ENCODE measurements at regions not wholly inside any gene's neighbourhood (a gene's known extent, or its start where the extent isn't known, plus 50 kb on each side); places are given as distances from the start of the nearest gene placed in this dataset.

GRCh38 chr9:107103621-107104020 lies 179.5 kb upstream of the RAD23B start:
- H3K4me2 ChIP-seq (ENCODE audit: extremely low read depth, insufficient read depth, low read length), result no peak overlapping the region
- H3K9ac ChIP-seq (ENCODE audit: insufficient read depth, low read length), result no peak overlapping the region
- H3K4me1 ChIP-seq (ENCODE audit: control insufficient read depth, extremely low read depth, insufficient read depth, low read length), result no peaks in the 10 kb centered on the region
- no peak overlapping the region for H2AFZ ChIP-seq (ENCODE audit: low read length)
- H3K36me3 ChIP-seq (ENCODE audit: control insufficient read depth, insufficient read depth, low read length), result no peaks in the 10 kb centered on the region
- no peaks in the 10 kb centered on the region for H4K20me1 ChIP-seq (ENCODE audit: control insufficient read depth, extremely low read depth, insufficient read depth, low read length)
- no peak overlapping the region for H3K4me3 ChIP-seq (replicated peaks in 1 of 4; ENCODE audit: control extremely low read depth in 1 of 4, insufficient read depth in 1 of 4, low read depth in 3 of 4, low read length in 4 of 4)
- no peaks in the 10 kb centered on the region for H3K9me3 ChIP-seq (ENCODE audit: control insufficient read depth, insufficient read depth, low read depth, low read length)
- no peak for DNase-seq (ENCODE audit: low read depth in 2 of 2)
- H3K27me3 ChIP-seq (ENCODE audit: control insufficient read depth, insufficient read depth, low read length), result no peaks in the 10 kb centered on the region
- H3K79me2 ChIP-seq (ENCODE audit: control insufficient read depth, insufficient read depth, low read length), result no peaks in the 10 kb centered on the region
- no peak overlapping the region for H3K27ac ChIP-seq (ENCODE audit: insufficient read depth, low read length)
- TF ChIP-seq EZH2 (IDR thresholded peaks at IDR 0.05; ENCODE audit: low read length, missing control alignments) (no peak), CTCF (conservative IDR thresholded peaks at IDR 0.05 in 1 of 2, IDR thresholded peaks at IDR 0.05 in 1 of 2; ENCODE audit: low read depth in 1 of 2, low read length in 2 of 2) (no peak)

DNA sequence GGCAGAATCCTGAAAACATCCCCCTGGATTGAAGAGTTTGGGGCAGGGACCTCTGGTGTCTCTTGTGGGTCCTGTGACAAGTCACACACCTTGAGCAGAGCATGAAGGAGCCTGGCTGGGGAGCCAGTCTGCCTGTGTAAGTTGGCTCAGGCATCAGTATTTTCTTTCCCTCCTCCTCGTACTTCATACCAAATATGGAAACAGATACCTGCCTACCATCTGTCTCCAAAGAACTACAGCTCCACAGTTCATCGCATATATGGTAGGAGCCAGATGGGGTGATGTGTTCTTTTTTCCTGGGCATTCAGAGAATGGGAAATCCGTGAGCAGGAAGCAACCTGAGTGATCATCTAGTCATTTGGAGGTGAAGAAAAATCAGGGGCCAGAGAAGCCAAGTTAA lies 177.3 kb upstream of the RAD23B start:
- Histone ChIP-seq H3K4me2 (ENCODE audit: extremely low read depth, insufficient read depth, low read length) (no peak overlapping the region), H3K27me3 (ENCODE audit: control insufficient read depth, insufficient read depth, low read length) (no peaks in the 10 kb centered on the region), H3K9ac (ENCODE audit: insufficient read depth, low read length) (no peak overlapping the region), H3K79me2 (ENCODE audit: control insufficient read depth, insufficient read depth, low read length) (no peaks in the 10 kb centered on the region), H4K20me1 (ENCODE audit: control insufficient read depth, extremely low read depth, insufficient read depth, low read length) (no peaks in the 10 kb centered on the region), H2AFZ (ENCODE audit: low read length) (no peak overlapping the region), H3K4me3 (replicated peaks in 1 of 4; ENCODE audit: control extremely low read depth in 1 of 4, insufficient read depth in 1 of 4, low read depth in 3 of 4, low read length in 4 of 4) (no peak overlapping the region), H3K4me1 (ENCODE audit: control insufficient read depth, extremely low read depth, insufficient read depth, low read length) (no peaks in the 10 kb centered on the region), H3K27ac (ENCODE audit: insufficient read depth, low read length) (no peak overlapping the region), H3K36me3 (ENCODE audit: control insufficient read depth, insufficient read depth, low read length) (no peaks in the 10 kb centered on the region), H3K9me3 (ENCODE audit: control insufficient read depth, insufficient read depth, low read depth, low read length) (no peaks in the 10 kb centered on the region)
- no peak for DNase-seq (ENCODE audit: low read depth in 2 of 2)
- TF ChIP-seq CTCF (conservative IDR thresholded peaks at IDR 0.05 in 1 of 2, IDR thresholded peaks at IDR 0.05 in 1 of 2; ENCODE audit: low read depth in 1 of 2, low read length in 2 of 2) (no peak), EZH2 (IDR thresholded peaks at IDR 0.05; ENCODE audit: low read length, missing control alignments) (no peak)

- no peak overlapping the region for H3K4me2 ChIP-seq (ENCODE audit: extremely low read depth, insufficient read depth, low read length)
- H3K27ac ChIP-seq (ENCODE audit: insufficient read depth, low read length), result no peak overlapping the region
- H3K27me3 ChIP-seq (ENCODE audit: control insufficient read depth, insufficient read depth, low read length), result no peaks in the 10 kb centered on the region
- no peak overlapping the region for H3K4me3 ChIP-seq (replicated peaks in 1 of 4; ENCODE audit: control extremely low read depth in 1 of 4, insufficient read depth in 1 of 4, low read depth in 3 of 4, low read length in 4 of 4)
- no peaks in the 10 kb centered on the region for H4K20me1 ChIP-seq (ENCODE audit: control insufficient read depth, extremely low read depth, insufficient read depth, low read length)
- H3K9me3 ChIP-seq (ENCODE audit: control insufficient read depth, insufficient read depth, low read depth, low read length), result no peaks in the 10 kb centered on the region
- H3K36me3 ChIP-seq (ENCODE audit: control insufficient read depth, insufficient read depth, low read length), result no peaks in the 10 kb centered on the region
- TF ChIP-seq CTCF (conservative IDR thresholded peaks at IDR 0.05 in 1 of 2, IDR thresholded peaks at IDR 0.05 in 1 of 2; ENCODE audit: low read depth in 1 of 2, low read length in 2 of 2) (no peak), EZH2 (IDR thresholded peaks at IDR 0.05; ENCODE audit: low read length, missing control alignments) (no peak)
- no peak overlapping the region for H3K9ac ChIP-seq (ENCODE audit: insufficient read depth, low read length)
- H3K79me2 ChIP-seq (ENCODE audit: control insufficient read depth, insufficient read depth, low read length), result no peaks in the 10 kb centered on the region
- DNase-seq (ENCODE audit: low read depth in 2 of 2), result no peak
- no peak overlapping the region for H2AFZ ChIP-seq (ENCODE audit: low read length)
- no peaks in the 10 kb centered on the region for H3K4me1 ChIP-seq (ENCODE audit: control insufficient read depth, extremely low read depth, insufficient read depth, low read length)
These were observed 176.7 kb upstream of the RAD23B start for GRCh38 chr9:107106416-107106815.
